ENCODE measurements at regions not wholly inside any gene's neighbourhood (a gene's known extent, or its start where the extent isn't known, plus 50 kb on each side); places are given as distances from the start of the nearest gene placed in this dataset.

- TF ChIP-seq POLR2A (IDR thresholded peaks at IDR 0.05; ENCODE audit: extremely low read depth, insufficient read length) = no peak
- no peak for TF ChIP-seq MYC (IDR thresholded peaks at IDR 0.05; ENCODE audit: low read depth, low read length)
- TF ChIP-seq, protein P1, sequence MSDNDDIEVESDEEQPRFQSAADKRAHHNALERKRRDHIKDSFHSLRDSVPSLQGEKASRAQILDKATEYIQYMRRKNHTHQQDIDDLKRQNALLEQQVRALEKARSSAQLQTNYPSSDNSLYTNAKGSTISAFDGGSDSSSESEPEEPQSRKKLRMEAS (IDR thresholded peaks at IDR 0.05; ENCODE audit: low read depth, low read length) = no peak
- TF ChIP-seq, protein P2, sequence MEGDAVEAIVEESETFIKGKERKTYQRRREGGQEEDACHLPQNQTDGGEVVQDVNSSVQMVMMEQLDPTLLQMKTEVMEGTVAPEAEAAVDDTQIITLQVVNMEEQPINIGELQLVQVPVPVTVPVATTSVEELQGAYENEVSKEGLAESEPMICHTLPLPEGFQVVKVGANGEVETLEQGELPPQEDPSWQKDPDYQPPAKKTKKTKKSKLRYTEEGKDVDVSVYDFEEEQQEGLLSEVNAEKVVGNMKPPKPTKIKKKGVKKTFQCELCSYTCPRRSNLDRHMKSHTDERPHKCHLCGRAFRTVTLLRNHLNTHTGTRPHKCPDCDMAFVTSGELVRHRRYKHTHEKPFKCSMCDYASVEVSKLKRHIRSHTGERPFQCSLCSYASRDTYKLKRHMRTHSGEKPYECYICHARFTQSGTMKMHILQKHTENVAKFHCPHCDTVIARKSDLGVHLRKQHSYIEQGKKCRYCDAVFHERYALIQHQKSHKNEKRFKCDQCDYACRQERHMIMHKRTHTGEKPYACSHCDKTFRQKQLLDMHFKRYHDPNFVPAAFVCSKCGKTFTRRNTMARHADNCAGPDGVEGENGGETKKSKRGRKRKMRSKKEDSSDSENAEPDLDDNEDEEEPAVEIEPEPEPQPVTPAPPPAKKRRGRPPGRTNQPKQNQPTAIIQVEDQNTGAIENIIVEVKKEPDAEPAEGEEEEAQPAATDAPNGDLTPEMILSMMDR (IDR thresholded peaks at IDR 0.05; ENCODE audit: low read depth, low read length) = no peak
- DNase-seq (ENCODE audit: low read depth) = no peak
These were observed 108.5 kb upstream of the CYRIA start for GRCh38 chr2:16774091-16774490.

DNA sequence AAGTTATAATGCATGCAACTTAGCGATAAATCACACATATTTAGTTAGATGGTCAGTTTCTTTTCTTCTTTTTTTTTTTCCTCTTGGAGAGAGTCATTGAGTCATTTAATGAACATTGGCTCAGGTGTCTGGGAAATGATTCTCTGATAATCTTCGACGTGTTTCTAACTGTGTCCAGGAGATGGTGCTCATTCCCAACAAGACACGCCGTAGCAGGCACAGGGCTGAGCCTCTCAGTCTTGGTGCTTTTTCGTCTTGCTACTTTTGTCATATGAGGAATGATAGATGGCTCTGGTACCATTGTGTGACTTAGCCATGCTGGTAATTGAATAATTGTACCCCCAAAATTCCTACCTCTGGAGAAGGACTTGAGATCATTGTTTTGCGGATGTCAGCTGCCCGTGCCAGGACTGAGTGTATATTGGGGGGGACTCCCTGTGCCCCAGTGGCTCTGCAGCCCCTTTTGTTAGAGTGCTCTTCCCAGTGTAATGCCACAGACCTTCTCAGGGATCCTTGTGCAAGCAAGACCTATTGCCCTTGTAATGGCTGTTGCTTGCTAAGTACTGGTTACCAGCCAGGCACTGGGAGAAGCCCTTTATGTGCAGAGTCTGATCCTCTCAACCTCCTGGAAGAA lies 107.6 kb upstream of the CYRIA start:
- H3K4me3 ChIP-seq (ENCODE audit: low read depth, low read length) = no peak overlapping the region
- TF ChIP-seq, protein P1 (IDR thresholded peaks at IDR 0.05; ENCODE audit: low read depth, low read length) = no peak
- no peak for TF ChIP-seq MYC (IDR thresholded peaks at IDR 0.05; ENCODE audit: low read depth, low read length)
- TF ChIP-seq, protein P2 (IDR thresholded peaks at IDR 0.05; ENCODE audit: low read depth, low read length) = peak; percentile 52
- no peak for TF ChIP-seq POLR2A (IDR thresholded peaks at IDR 0.05; ENCODE audit: extremely low read depth, insufficient read length)
- DNase-seq (ENCODE audit: low read depth) = peak; percentile 69

More at GRCh38 chr2:16774091-16774490, 108.5 kb upstream of the CYRIA start:
- H3K4me3 ChIP-seq (ENCODE audit: low read depth, low read length) = no peak overlapping the region

GRCh38 chr2:16767789-16768476 lies 102.3 kb upstream of the CYRIA start:
- TF ChIP-seq, protein P1 (IDR thresholded peaks at IDR 0.05; ENCODE audit: low read depth, low read length) = no peak
- TF ChIP-seq MYC (IDR thresholded peaks at IDR 0.05; ENCODE audit: low read depth, low read length) = no peak
- TF ChIP-seq POLR2A (IDR thresholded peaks at IDR 0.05; ENCODE audit: extremely low read depth, insufficient read length) = no peak
- TF ChIP-seq, protein P2 (IDR thresholded peaks at IDR 0.05; ENCODE audit: low read depth, low read length) = no peak
- no peak overlapping the region for H3K4me3 ChIP-seq (ENCODE audit: low read depth, low read length)
- DNase-seq (ENCODE audit: low read depth) = no peak

- TF ChIP-seq MYC (IDR thresholded peaks at IDR 0.05; ENCODE audit: low read depth, low read length) (no peak), POLR2A (IDR thresholded peaks at IDR 0.05; ENCODE audit: extremely low read depth, insufficient read length) (no peak)
- TF ChIP-seq, protein P1 (IDR thresholded peaks at IDR 0.05; ENCODE audit: low read depth, low read length) = no peak
- TF ChIP-seq, protein P2 (IDR thresholded peaks at IDR 0.05; ENCODE audit: low read depth, low read length) = no peak
- H3K4me3 ChIP-seq (ENCODE audit: low read depth, low read length) = no peak overlapping the region
- DNase-seq (ENCODE audit: low read depth) = no peak
These were observed 99.7 kb upstream of the CYRIA start for GRCh38 chr2:16765356-16765755.

DNA sequence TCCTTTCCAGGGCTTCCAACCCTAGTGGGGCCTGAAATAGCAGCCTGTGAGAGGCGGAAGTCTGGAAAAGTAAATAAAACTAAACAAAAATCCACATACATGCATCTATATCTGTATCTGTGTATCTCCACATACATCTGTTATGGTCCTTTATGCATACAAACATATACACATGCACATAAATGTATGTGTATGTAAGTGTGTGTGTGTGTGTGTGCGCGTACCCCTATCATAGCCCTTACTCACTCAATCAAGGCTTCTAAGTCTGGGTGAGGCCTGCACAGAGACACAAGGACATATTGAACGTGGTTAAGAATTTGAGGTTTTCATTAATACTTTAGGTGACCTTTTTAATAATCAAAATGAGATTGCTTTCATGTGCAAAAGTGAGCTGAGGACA lies 98.9 kb upstream of the CYRIA start:
- TF ChIP-seq, protein P2 (IDR thresholded peaks at IDR 0.05; ENCODE audit: low read depth, low read length) = no peak
- TF ChIP-seq POLR2A (IDR thresholded peaks at IDR 0.05; ENCODE audit: extremely low read depth, insufficient read length) (no peak), MYC (IDR thresholded peaks at IDR 0.05; ENCODE audit: low read depth, low read length) (no peak)
- TF ChIP-seq, protein P1 (IDR thresholded peaks at IDR 0.05; ENCODE audit: low read depth, low read length) = no peak
- H3K4me3 ChIP-seq (ENCODE audit: low read depth, low read length) = no peak overlapping the region
- no peak for DNase-seq (ENCODE audit: low read depth)
